Fibroblast of skin of left quadriceps (primary cell): ENCODE measurements at regions not wholly inside any gene's neighbourhood (a gene's known extent, or its start where the extent isn't known, plus 50 kb on each side); places are given as distances from the start of the nearest gene placed in this dataset.

Experiments used
- DNase-seq, 2 experiments: peaks; one replicate each; pipeline ENCODE4 v3.0.0-alpha.2; 2013; ENCODE audit warnings: low read depth in 2 of 2

GRCh38 chr4:30783751-30784150, 63.6 kb downstream of the PCDH7 start:
- DNase-seq = no peak

GRCh38 chr4:30789219-30789671, 69.1 kb downstream of the PCDH7 start:
- no peak for DNase-seq

DNA sequence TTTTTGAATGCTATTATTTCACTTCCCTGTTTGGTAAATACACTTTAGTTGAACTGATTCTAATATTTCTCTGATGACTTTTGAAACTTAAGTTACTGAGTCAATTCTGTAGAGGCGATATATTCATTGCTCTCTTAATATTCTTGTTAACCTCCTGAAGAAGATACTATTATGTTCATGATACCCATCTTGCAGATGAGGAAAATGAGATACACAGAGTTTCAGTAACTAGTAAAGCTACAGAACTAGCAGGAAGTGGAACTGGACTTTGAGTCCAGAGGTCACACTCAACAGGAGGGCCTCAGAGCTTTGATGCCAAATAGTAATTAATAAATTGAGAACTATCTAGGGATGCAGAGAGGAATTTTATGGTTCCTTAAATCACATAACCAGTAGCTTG, 70.0 kb downstream of the PCDH7 start:
- no peak for DNase-seq

- no peak for DNase-seq
Measured at GRCh38 chr4:30790998-30791397, 70.8 kb downstream of the PCDH7 start.

GRCh38 chr4:30792601-30793000, 72.4 kb downstream of the PCDH7 start:
- no peak for DNase-seq

DNA sequence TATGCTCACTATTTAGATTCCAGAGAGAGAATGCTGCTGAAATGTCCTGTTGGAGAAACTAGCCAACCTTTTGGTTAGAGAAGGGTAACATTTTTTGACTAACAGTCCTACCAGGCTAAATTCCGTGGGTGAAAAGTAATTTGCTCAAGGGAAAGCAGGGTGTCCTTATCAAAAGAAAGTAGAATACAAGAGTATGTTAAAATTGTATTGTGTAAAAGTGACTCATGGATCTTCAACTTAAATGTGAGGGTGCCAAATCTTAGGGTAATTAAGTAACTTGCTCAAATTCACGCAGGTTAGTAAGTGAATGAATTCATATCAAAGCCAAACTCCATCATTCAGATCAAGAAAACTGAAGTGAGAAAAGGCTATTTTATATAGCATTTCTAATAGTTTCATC, 81.7 kb downstream of the PCDH7 start:
- DNase-seq = no peak

GRCh38 chr4:30802622-30803323, 82.6 kb downstream of the PCDH7 start:
- peak; percentile 60 to 68 for DNase-seq

- DNase-seq = no peak
Measured at GRCh38 chr4:30808276-30808675, 88.1 kb downstream of the PCDH7 start.

GRCh38 chr4:30811296-30811695, 91.1 kb downstream of the PCDH7 start:
- no peak for DNase-seq

GRCh38 chr4:30815685-30816084, 95.5 kb downstream of the PCDH7 start:
- no peak for DNase-seq

- DNase-seq = no peak
Measured at GRCh38 chr4:30817447-30817846, 97.3 kb downstream of the PCDH7 start.

GRCh38 chr4:30818541-30818940, 98.4 kb downstream of the PCDH7 start:
- DNase-seq = no peak

DNA sequence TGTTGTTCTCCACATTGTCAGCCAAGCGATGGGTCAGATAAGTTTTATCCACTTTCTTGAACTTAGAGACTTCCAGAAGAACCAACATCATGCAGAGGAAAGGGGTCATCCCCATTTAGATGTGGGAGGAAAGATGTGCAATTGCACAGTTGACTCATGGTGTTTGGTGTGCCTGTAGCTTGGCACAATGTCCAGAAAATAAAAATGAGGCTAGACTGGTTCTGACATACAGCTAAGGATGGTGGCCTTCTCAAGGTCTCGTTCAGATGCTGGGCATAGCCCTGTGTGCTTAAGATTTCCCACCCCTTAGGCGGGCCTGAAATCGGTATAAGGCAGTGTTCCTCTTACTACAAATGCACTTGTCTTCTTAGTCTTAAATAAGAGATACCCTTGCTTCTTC, 101.1 kb downstream of the PCDH7 start:
- DNase-seq = no peak

GRCh38 chr4:30821859-30822612, 101.9 kb downstream of the PCDH7 start:
- DNase-seq = peak in 1 of 2 experiments; percentile 13

- DNase-seq = no peak
Measured at GRCh38 chr4:30822911-30823551, 102.9 kb downstream of the PCDH7 start.

- DNase-seq = peak in 1 of 2 experiments; percentile 29
Measured at GRCh38 chr4:30825008-30825770, 105.0 kb downstream of the PCDH7 start.

DNA sequence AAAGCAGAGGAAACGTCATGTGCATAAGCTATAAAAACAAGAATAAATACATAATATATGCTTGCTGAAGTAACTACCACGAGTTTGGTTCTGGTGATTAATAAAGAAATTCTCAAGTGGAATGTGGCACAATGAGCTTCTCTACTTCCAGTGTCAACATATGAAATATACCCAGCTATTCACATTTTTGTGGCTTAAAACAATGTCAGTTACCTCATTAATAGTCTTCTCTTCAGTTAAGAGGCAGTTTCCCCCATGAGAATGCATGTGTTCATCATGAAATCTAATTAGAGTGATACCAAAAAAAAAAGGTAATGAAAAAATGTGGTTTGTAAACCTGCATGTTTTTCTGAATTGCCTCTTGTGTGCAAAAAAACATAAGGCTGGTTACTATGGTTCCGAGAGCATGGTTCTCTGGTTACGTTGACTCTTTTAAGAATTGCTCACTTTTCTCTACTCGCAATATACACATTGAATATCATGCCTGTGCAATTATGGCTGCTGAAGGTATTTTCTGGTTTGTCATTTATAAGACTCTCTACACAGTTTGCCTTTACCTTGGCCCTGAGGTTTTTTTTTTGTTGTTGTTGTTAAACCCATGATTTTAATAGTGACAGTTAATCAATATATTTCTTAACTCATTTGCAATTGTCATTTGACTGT, 108.2 kb downstream of the PCDH7 start:
- peak; percentile 69 to 72 for DNase-seq

DNA sequence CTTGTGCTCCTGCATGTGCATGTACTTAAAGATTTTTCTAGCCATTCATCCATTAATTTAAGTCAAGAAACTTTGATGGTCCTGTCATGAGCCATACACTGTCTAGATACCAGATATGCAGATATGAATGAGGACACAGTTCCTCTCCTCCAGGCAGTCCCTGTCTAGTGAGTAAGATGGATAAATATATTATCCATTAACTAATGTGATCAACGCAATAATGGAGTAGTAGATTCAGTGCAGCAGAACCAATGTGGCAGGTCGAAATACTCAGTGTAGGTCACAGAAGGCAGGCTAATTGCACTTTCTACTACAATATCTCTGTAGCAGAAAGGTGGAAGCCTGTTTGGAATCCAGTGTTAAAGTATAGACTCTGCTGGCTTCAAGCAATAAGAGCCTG, 112.5 kb downstream of the PCDH7 start:
- no peak for DNase-seq

GRCh38 chr4:30833206-30833605, 113.0 kb downstream of the PCDH7 start:
- DNase-seq = no peak

GRCh38 chr4:30835044-30835443, 114.9 kb downstream of the PCDH7 start:
- no peak for DNase-seq

- DNase-seq = no peak
Measured at GRCh38 chr4:30836231-30836630, 116.1 kb downstream of the PCDH7 start.
